ENCODE measurements at regions not wholly inside any gene's neighbourhood (a gene's known extent, or its start where the extent isn't known, plus 50 kb on each side); places are given as distances from the start of the nearest gene placed in this dataset.
"Not testable (repeated sequence)": the region's sequence is repeated elsewhere in the genome, so short reads cannot be mapped to it uniquely, and the experiment has no call there.

DNA sequence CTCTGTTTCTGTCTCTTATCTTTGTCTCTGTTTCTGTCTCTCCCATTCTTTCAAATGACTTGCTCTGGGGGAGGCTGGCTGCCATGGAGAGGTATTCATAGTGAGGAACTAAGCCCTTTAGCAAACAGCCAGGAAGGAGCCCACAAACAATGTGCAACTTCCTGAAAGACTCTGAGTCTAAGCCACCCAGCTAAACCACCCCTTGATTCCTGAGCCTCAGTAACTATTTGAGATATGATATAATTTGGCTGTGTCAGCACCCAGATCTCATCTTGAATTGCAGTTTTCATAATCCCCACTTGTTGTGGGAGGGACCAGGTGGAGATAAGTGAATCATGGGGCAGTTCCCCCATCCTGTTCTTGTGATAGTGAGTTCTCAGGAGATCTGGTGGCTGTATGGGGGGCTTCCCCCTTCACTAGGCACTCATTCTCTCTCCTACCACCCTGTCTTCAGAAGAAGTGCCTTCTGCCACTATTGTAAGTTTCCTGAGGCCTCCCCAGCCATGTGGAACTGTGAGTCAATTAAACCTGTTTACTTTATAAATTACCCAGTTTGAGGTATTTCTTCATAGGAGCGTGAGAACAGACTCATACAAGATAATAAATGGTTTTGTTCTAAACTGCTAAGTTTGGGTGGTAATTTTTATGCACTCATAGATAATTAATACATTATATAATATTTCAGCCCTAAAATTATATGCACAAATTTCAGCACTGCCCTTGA lies 121.2 kb upstream of the FOXP2 start:
- no peak for DNase-seq
- intact Hi-C loops (cut with DNase I), result no loop called here
- Histone ChIP-seq H3K36me3 (no peaks in the 10 kb centered on the region), H3K27me3 (no peaks in the 10 kb centered on the region), H3K4me1 (peaks cover 0 to 6% of the 10 kb centered on the region in 2 donors), H3K9me3 (no peaks in the 10 kb centered on the region), H3K4me3 (replicated peaks in 1 of 3) (no peak overlapping the region), H3K27ac (no peak overlapping the region)
- WGBS, 2 donors, result 89 to 93% methylated on average over 1 of the region's 1 CpG
- TF ChIP-seq POLR2A (IDR thresholded peaks at IDR 0.05) (no peak), CTCF (IDR thresholded peaks at IDR 0.05) (no peak)

GRCh38 chr7:114279901-114280300 lies 134.7 kb upstream of the FOXP2 start:
- Histone ChIP-seq H3K36me3 (no peaks in the 10 kb centered on the region), H3K27me3 (no peaks in the 10 kb centered on the region), H3K4me3 (replicated peaks in 1 of 3) (no peak overlapping the region), H3K4me1 (no peaks in the 10 kb centered on the region), H3K9me3 (no peaks in the 10 kb centered on the region), H3K27ac (no peak overlapping the region)
- no peak for DNase-seq
- intact Hi-C loops (cut with DNase I), result no loop called here
- TF ChIP-seq POLR2A (IDR thresholded peaks at IDR 0.05) (no peak), CTCF (IDR thresholded peaks at IDR 0.05) (no peak)
- WGBS, 2 donors, result 91 to 96% methylated on average over 1 of the region's 1 CpG

DNA sequence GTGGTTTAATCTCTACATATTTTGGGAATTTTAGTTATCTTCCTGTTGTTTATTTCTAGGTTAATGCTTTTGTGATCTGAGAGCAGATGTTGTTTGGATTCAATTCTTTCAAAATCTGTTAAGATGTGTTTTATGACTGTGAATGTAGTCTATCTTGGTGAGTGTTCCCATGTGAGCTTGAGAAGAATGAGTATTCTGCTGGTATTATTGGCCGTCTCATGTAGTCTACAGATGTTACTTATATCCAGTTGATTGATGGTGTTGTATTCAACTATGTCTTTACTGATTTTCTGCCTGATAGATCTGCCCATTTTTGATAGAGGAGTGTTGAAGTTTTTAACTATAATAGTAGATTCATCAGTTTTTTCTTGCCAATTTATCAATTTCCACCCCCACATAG lies 141.4 kb upstream of the FOXP2 start:
- intact Hi-C loops (cut with DNase I), result no loop called here

GRCh38 chr7:114269714-114270113 lies 144.9 kb upstream of the FOXP2 start:
- Histone ChIP-seq H3K9me3 (no peaks in the 10 kb centered on the region), H3K4me3 (replicated peaks in 1 of 3) (no peak overlapping the region), H3K4me1 (peaks cover 9 to 13% of the 10 kb centered on the region in 2 donors), H3K36me3 (no peaks in the 10 kb centered on the region), H3K27ac (no peak overlapping the region), H3K27me3 (no peaks in the 10 kb centered on the region)
- WGBS, 2 donors, result 12 to 25% methylated on average over 1 of the region's 1 CpG
- no peak for DNase-seq
- no peak for TF ChIP-seq POLR2A (IDR thresholded peaks at IDR 0.05)
- TF ChIP-seq CTCF (IDR thresholded peaks at IDR 0.05), result no peak
- intact Hi-C loops (cut with DNase I), result no loop called here

More for the DNA sequence above, 141.4 kb upstream of the FOXP2 start:
- no peaks in the 10 kb centered on the region for H3K36me3 ChIP-seq
- no peak for DNase-seq
- H3K4me3 ChIP-seq (replicated peaks in 1 of 3), result no peak overlapping the region
- no peak overlapping the region for H3K27ac ChIP-seq
- H3K4me1 ChIP-seq, result peaks cover 9 to 13% of the 10 kb centered on the region in 2 donors
- 82 to 92% methylated on average over 1 of the region's 1 CpG for WGBS, 2 donors
- no peak for TF ChIP-seq CTCF (IDR thresholded peaks at IDR 0.05)
- TF ChIP-seq POLR2A (IDR thresholded peaks at IDR 0.05), result no peak
- H3K27me3 ChIP-seq, result no peaks in the 10 kb centered on the region
- H3K9me3 ChIP-seq, result no peaks in the 10 kb centered on the region

GRCh38 chr7:114267550-114267949 lies 147.1 kb upstream of the FOXP2 start:
- intact Hi-C loops (cut with DNase I), result not testable (repeated sequence)

More at GRCh38 chr7:114267550-114267949, 147.1 kb upstream of the FOXP2 start:
- not testable (repeated sequence) for H3K27me3 ChIP-seq; H3K9me3 ChIP-seq; DNase-seq; H3K36me3 ChIP-seq; H3K4me3 ChIP-seq (replicated peaks in 1 of 3); H3K27ac ChIP-seq
- peaks cover 13 to 15% of the 10 kb centered on the region in 2 donors for H3K4me1 ChIP-seq
- 97 to 99% methylated on average over 3 of the region's 3 CpGs for WGBS, 2 donors
